HepG2 (cell line): ENCODE measurements at regions not wholly inside any gene's neighbourhood (a gene's known extent, or its start where the extent isn't known, plus 50 kb on each side); places are given as distances from the start of the nearest gene placed in this dataset.
A peak's percentile ranks its signal among the peaks of the same experiment; 100 is the strongest.

Experiments
- ATAC-seq: fragments of 200-7000 bp; cut with Tn5 transposase; 3 replicates; pipeline ENCODE4 v1.9.1; 2020; ENCODE audit warnings: mild to moderate bottlenecking, moderate library complexity
- BruUV-seq: library from RNA; stranded (reverse); fragments of 400-500 nt; replicated peaks from 2 replicates; lab custom pipeline; 2021; lab: Mats Ljungman, UMichigan
- CTCF ChIA-PET: fragments of 300-600 bp; formaldehyde crosslinking; extraction: SDS; loops from one replicate; lab custom pipeline; 2021; ENCODE audit warnings: low total read pairs, inconsistent platforms, low intra/inter-chr PET ratio; lab: Yijun Ruan, JAX
- POLR2A ChIA-PET: fragments of 350-600 bp; sonication (Branson Sonifier 250); formaldehyde crosslinking; loops from one replicate; lab custom pipeline; 2020; ENCODE audit warnings: antibody characterized with exemption, inconsistent platforms; lab: Yijun Ruan, JAX
- DNase-seq: peaks from one replicate; pipeline ENCODE4 v3.0.0-alpha.2; 2015; ENCODE audit warnings: low spot score
- FAIRE-seq: peaks from 3 replicates; lab custom pipeline; 2011; peaks lifted over from hg19 to GRCh38; lab: Jason Lieb, UNC
- H2AFZ ChIP-seq: one replicate; pipeline ENCODE4 v1.6.1; 2011; ENCODE audit warnings: low read length, inconsistent platforms
- H3K27ac ChIP-seq: fragments of 300-600 bp; 3 replicates; pipeline ENCODE4 v1.8.0; 2011; ENCODE audit warnings: mixed run types, mild to moderate bottlenecking, mixed read lengths, low read length, inconsistent platforms; ENCODE audit not compliant: insufficient read depth; ENCODE audit errors: extremely low read length
- H3K27me3 ChIP-seq, 2 experiments: fragments of 200-600 bp in 1 of 2; 2 replicates in 1 of 2; 3 replicates in 1 of 2; pipeline versions ENCODE4 v1.6.0 to v1.8.0; 2011; ENCODE audit warnings: low read length in 2 of 2, mild to moderate bottlenecking in 2 of 2, moderate library complexity in 2 of 2, inconsistent platforms in 1 of 2; ENCODE audit not compliant: insufficient read depth in 2 of 2, control insufficient read depth in 1 of 2
- H3K36me3 ChIP-seq, 2 experiments: fragments of 200-600 bp in 1 of 2; replicated peaks in 1 of 2; 2 replicates in 1 of 2; 3 replicates in 1 of 2; pipeline versions ENCODE4 v1.5.1 to v1.8.0; 2011; ENCODE audit warnings: low read length in 2 of 2, inconsistent platforms in 1 of 2; ENCODE audit not compliant: insufficient read depth in 2 of 2, control insufficient read depth in 1 of 2
- H3K4me1 ChIP-seq: 2 replicates; pipeline ENCODE4 v1.5.1; 2012; ENCODE audit warnings: low read length, inconsistent platforms; ENCODE audit not compliant: insufficient read depth
- H3K4me2 ChIP-seq: 2 replicates; pipeline ENCODE4 v1.6.0; 2011; ENCODE audit warnings: low read depth, low read length, inconsistent platforms
- H3K4me3 ChIP-seq, 3 experiments: fragments of 200-600 bp in 1 of 3; sonication (generic), shearing (Covaris generic) in 1 of 3; replicated peaks in 1 of 3; 2 replicates each; pipeline ENCODE4 v1.5.1; 2011 to 2016; ENCODE audit warnings: low read length in 3 of 3, inconsistent platforms in 2 of 3, low read depth in 2 of 3, mild to moderate bottlenecking in 2 of 3, control low read depth in 1 of 3, mixed read lengths in 1 of 3; ENCODE audit not compliant: insufficient read depth in 1 of 3
- H3K79me2 ChIP-seq: one replicate; pipeline ENCODE4 v1.6.1; 2011; ENCODE audit warnings: low read length, inconsistent platforms; ENCODE audit not compliant: insufficient read depth
- H3K9ac ChIP-seq: 2 replicates; pipeline ENCODE4 v1.6.0; 2011; ENCODE audit warnings: mild to moderate bottlenecking, low read depth, low read length, inconsistent platforms; ENCODE audit not compliant: insufficient read depth
- H3K9me3 ChIP-seq: 2 replicates; pipeline ENCODE4 v1.5.1; 2012; ENCODE audit warnings: mild to moderate bottlenecking, low read length
- H4K20me1 ChIP-seq: 2 replicates; pipeline ENCODE4 v1.6.0; 2011; ENCODE audit warnings: inconsistent platforms, mild to moderate bottlenecking, low read length, moderate library complexity; ENCODE audit not compliant: insufficient read depth
- FOXO1 ChIP-seq: sonication (generic); formaldehyde crosslinking; IDR thresholded peaks from 2 replicates; pipeline ENCODE4 v1.4.0; 2020; ENCODE audit warnings: missing genetic modification reagents
- NFE2L2 ChIP-seq: fragments of 150-350 bp; IDR thresholded peaks from 2 replicates; pipeline ENCODE4 v1.6.1; 2014; ENCODE audit warnings: low read length
- PPARG ChIP-seq: conservative IDR thresholded peaks from 2 replicates; pipeline ENCODE4 v1.6.1; 2016; ENCODE audit warnings: missing biosample characterization, missing genetic modification reagents
- ZNF737 ChIP-seq: sonication (generic); formaldehyde crosslinking; IDR thresholded peaks from 2 replicates; pipeline ENCODE4 v1.5.0; 2020; ENCODE audit warnings: missing genetic modification reagents, mild to moderate bottlenecking, borderline replicate concordance
- ZNF780A ChIP-seq: sonication (generic); formaldehyde crosslinking; IDR thresholded peaks from 2 replicates; pipeline ENCODE4 v1.8.0; 2022; ENCODE audit warnings: mild to moderate bottlenecking, missing genetic modification reagents, moderate library complexity
- WGBS: methylation state at CpG from one replicate; pipeline ENCODE4 v1.1.6; 2017; ENCODE audit warnings: low lambda C conversion rate; 5-methylcytosine and 5-hydroxymethylcytosine counted together
- in situ Hi-C: cut with HindIII; loops from 2 replicates; pipeline ENCODE4 v1.10.0; 2017; ENCODE audit warnings: low pct_unique_long_range_greater_than_20kb; ENCODE audit not compliant: extremely low pct_ligation_motif_present
- intact Hi-C: fragments of 100-400 bp; cut with micrococcal nuclease; formaldehyde crosslinking; loops from one replicate; pipeline ENCODE4 v1.10.0; 2022; ENCODE audit not compliant: unreplicated experiment

GRCh38 chr13:103754783-103755182, 688.6 kb upstream of the SLC10A2 start:
- H3K79me2 ChIP-seq, result no peaks in the 10 kb centered on the region
- no peaks in the 10 kb centered on the region for H3K4me1 ChIP-seq
- no peak for DNase-seq
- no peak overlapping the region for H3K27ac ChIP-seq
- in situ Hi-C loops, result no loop called here
- H4K20me1 ChIP-seq, result no peaks in the 10 kb centered on the region
- ATAC-seq, result no peak
- TF ChIP-seq ZNF780A (CRISPR knock-in tag), result no peak
- TF ChIP-seq ZNF737 (CRISPR knock-in tag), result no peak
- TF ChIP-seq, all 625 proteins: peak for 0
- WGBS, result 2% methylated on average over 2 of the region's 2 CpGs
- peaks cover 68% of the 10 kb centered on the region for H3K9me3 ChIP-seq
- ChIA-PET POLR2A (no interaction called here), CTCF (no interaction called here)
- no TSS peak for BruUV-seq
- FAIRE-seq, result no peak
- no peaks in the 10 kb centered on the region for H3K36me3 ChIP-seq
- no peak overlapping the region for H3K9ac ChIP-seq
- no peaks in the 10 kb centered on the region for H3K27me3 ChIP-seq
- H3K4me3 ChIP-seq, result no peak overlapping the region
- no peak overlapping the region for H3K4me2 ChIP-seq
- intact Hi-C loops, result no loop called here
- H2AFZ ChIP-seq, result no peak overlapping the region

GRCh38 chr13:103734837-103735236, 668.6 kb upstream of the SLC10A2 start:
- no peak for DNase-seq
- H3K79me2 ChIP-seq, result no peaks in the 10 kb centered on the region
- H2AFZ ChIP-seq, result no peak overlapping the region
- CTCF ChIA-PET, result no interaction called here
- no peak overlapping the region for H3K4me2 ChIP-seq
- no peak overlapping the region for H3K9ac ChIP-seq
- TF ChIP-seq FOXO1 (CRISPR knock-in tag) (no peak), PPARG (CRISPR knock-in tag) (no peak), NFE2L2 (peak; percentile 69)
- TF ChIP-seq, all 625 proteins: peak for 1
- no peaks in the 10 kb centered on the region for H3K36me3 ChIP-seq
- POLR2A ChIA-PET, result no interaction called here
- H3K4me1 ChIP-seq, result no peaks in the 10 kb centered on the region
- H3K9me3 ChIP-seq, result peaks cover 51% of the 10 kb centered on the region
- ATAC-seq (no peak), FAIRE-seq (no peak)
- 0% methylated on average over 1 of the region's 2 CpGs for WGBS
- intact Hi-C loops (no loop called here), in situ Hi-C loops (no loop called here)
- no peaks in the 10 kb centered on the region for H4K20me1 ChIP-seq
- no peak overlapping the region for H3K4me3 ChIP-seq
- no TSS peak for BruUV-seq
- H3K27me3 ChIP-seq, result no peaks in the 10 kb centered on the region
- H3K27ac ChIP-seq, result no peak overlapping the region
